ENCODE measurements at regions not wholly inside any gene's neighbourhood (a gene's known extent, or its start where the extent isn't known, plus 50 kb on each side); places are given as distances from the start of the nearest gene placed in this dataset.

GRCh38 chr1:188991221-188991930, 1486.3 kb downstream of the BRINP3 start:
- no peak overlapping the region for H3K4me3 ChIP-seq (ENCODE audit: low read length)
- no peak for DNase-seq (ENCODE audit: low read depth)
- TF ChIP-seq CTCF (conservative IDR thresholded peaks at IDR 0.05; ENCODE audit: low read depth, low read length) = no peak

GRCh38 chr1:189007824-189008223, 1469.8 kb downstream of the BRINP3 start:
- no peak for TF ChIP-seq CTCF (conservative IDR thresholded peaks at IDR 0.05; ENCODE audit: low read depth, low read length)
- DNase-seq (ENCODE audit: low read depth) = no peak
- no peak overlapping the region for H3K4me3 ChIP-seq (ENCODE audit: low read length)

- H3K4me3 ChIP-seq (ENCODE audit: low read length) = no peak overlapping the region
- no peak for DNase-seq (ENCODE audit: low read depth)
- no peak for TF ChIP-seq CTCF (conservative IDR thresholded peaks at IDR 0.05; ENCODE audit: low read depth, low read length)
Observed at GRCh38 chr1:189021577-189021976, 1456.1 kb downstream of the BRINP3 start.

- no peak for TF ChIP-seq CTCF (conservative IDR thresholded peaks at IDR 0.05; ENCODE audit: low read depth, low read length)
- DNase-seq (ENCODE audit: low read depth) = no peak
- no peak overlapping the region for H3K4me3 ChIP-seq (ENCODE audit: low read length)
Observed at GRCh38 chr1:189022015-189022414, 1455.6 kb downstream of the BRINP3 start.

GRCh38 chr1:189027512-189027911, 1450.2 kb downstream of the BRINP3 start:
- DNase-seq (ENCODE audit: low read depth) = no peak
- no peak for TF ChIP-seq CTCF (conservative IDR thresholded peaks at IDR 0.05; ENCODE audit: low read depth, low read length)
- no peak overlapping the region for H3K4me3 ChIP-seq (ENCODE audit: low read length)

GRCh38 chr1:189033169-189033568, 1444.5 kb downstream of the BRINP3 start:
- no peak overlapping the region for H3K4me3 ChIP-seq (ENCODE audit: low read length)
- DNase-seq (ENCODE audit: low read depth) = no peak
- TF ChIP-seq CTCF (conservative IDR thresholded peaks at IDR 0.05; ENCODE audit: low read depth, low read length) = no peak

- no peak for DNase-seq (ENCODE audit: low read depth)
- TF ChIP-seq CTCF (conservative IDR thresholded peaks at IDR 0.05; ENCODE audit: low read depth, low read length) = no peak
- H3K4me3 ChIP-seq (ENCODE audit: low read length) = no peak overlapping the region
Observed at GRCh38 chr1:189036628-189037027, 1441.0 kb downstream of the BRINP3 start.

Measured in retinal pigment epithelial cell (primary cell).